ENCODE measurements at regions not wholly inside any gene's neighbourhood (a gene's known extent, or its start where the extent isn't known, plus 50 kb on each side); places are given as distances from the start of the nearest gene placed in this dataset.

DNA sequence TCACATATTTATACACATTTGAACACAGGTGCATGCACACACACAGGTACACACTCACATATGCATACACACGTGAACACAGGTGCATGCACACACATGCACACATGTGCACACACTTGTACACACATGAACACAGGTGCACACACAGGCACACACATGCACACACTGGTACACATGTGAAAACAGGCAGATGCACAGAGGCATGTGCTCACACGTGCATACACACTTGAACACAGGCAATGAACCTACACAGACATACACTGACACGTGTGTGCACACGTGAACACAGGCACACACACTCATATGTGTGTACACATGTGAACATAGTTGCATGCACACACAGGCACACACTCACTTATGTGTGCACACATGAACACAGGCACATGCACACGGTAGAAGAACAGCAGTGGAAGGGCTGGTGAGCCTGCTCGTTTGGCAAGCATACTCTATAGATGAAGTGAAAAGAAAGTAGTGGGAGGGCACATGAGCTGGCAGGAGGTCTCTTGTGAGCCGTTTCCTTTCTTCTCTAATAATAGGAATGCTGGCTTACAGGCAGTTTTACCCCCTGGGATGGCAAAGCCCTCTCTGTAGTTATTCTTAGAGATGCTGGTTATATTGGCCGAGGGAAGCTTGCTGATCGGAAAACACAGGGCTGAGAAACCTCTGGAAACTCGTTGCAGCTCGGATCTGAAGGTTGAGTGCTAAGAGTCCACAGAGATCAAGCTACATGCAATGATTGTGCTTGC is 279.6 kb upstream of the CLNK start:
- H3K4me3 Mint-ChIP-seq, result peak overlapping the region; percentile 33
- no peaks in the 10 kb centered on the region for H3K27me3 Mint-ChIP-seq
- no peaks in the 10 kb centered on the region for H3K9me3 Mint-ChIP-seq
- DNase-seq (ENCODE audit: extremely low spot score, unreplicated experiment), result no peak
- H3K4me1 Mint-ChIP-seq (ENCODE audit: unreplicated experiment), result peaks cover 36% of the 10 kb centered on the region
- H3K36me3 Mint-ChIP-seq, result no peaks in the 10 kb centered on the region
- TF ChIP-seq, protein P1, sequence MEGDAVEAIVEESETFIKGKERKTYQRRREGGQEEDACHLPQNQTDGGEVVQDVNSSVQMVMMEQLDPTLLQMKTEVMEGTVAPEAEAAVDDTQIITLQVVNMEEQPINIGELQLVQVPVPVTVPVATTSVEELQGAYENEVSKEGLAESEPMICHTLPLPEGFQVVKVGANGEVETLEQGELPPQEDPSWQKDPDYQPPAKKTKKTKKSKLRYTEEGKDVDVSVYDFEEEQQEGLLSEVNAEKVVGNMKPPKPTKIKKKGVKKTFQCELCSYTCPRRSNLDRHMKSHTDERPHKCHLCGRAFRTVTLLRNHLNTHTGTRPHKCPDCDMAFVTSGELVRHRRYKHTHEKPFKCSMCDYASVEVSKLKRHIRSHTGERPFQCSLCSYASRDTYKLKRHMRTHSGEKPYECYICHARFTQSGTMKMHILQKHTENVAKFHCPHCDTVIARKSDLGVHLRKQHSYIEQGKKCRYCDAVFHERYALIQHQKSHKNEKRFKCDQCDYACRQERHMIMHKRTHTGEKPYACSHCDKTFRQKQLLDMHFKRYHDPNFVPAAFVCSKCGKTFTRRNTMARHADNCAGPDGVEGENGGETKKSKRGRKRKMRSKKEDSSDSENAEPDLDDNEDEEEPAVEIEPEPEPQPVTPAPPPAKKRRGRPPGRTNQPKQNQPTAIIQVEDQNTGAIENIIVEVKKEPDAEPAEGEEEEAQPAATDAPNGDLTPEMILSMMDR (conservative IDR thresholded peaks at IDR 0.05), result no peak
- H3K27ac Mint-ChIP-seq, result no peak overlapping the region

DNA sequence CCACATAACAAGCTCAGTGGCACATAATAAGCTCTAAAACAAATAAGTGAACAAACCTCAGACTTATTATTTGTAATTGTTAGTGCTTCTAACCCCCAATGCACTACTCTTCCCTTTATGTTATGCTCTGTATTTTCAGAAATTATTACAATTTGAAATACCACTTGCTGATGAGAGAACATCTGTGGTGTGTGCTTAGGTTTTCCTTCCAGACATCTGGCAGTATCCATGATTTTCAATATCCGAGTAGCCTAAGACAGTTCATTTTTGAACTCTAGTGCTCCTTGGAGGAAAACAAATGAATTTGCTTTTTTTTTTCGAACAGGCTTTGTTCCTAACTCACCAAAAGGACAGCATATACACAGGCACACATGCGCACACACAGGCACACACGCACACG is 278.7 kb upstream of the CLNK start:
- Mint-ChIP-seq H3K9me3 (no peaks in the 10 kb centered on the region), H3K36me3 (no peaks in the 10 kb centered on the region), H3K4me1 (ENCODE audit: unreplicated experiment) (peaks cover 45% of the 10 kb centered on the region), H3K27me3 (no peaks in the 10 kb centered on the region), H3K27ac (no peak overlapping the region), H3K4me3 (no peak overlapping the region)
- DNase-seq (ENCODE audit: extremely low spot score, unreplicated experiment), result no peak
- TF ChIP-seq, protein P1 (conservative IDR thresholded peaks at IDR 0.05), result no peak

DNA sequence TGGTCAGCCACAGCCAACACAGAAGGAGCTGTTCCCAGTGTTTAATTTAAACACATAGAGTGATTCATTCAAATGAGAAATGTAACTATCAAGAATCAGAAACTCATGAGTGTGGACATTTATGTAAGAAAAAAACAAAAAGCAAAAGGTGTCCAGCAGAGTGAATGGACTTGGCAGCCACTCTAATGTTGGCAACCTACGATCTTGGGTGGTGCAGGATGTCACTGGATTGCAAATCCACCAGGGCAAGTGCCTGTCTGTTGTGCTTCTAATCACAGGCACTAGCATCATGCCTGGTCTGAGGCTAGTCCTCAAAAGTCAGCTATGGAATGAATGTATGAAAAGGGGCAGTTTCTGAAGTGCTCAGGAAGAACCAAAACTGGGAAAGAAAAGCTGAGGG is 277.7 kb upstream of the CLNK start:
- Mint-ChIP-seq H3K36me3 (no peaks in the 10 kb centered on the region), H3K4me3 (no peak overlapping the region), H3K9me3 (no peaks in the 10 kb centered on the region), H3K27ac (no peak overlapping the region), H3K27me3 (no peaks in the 10 kb centered on the region), H3K4me1 (ENCODE audit: unreplicated experiment) (peaks cover 48% of the 10 kb centered on the region)
- TF ChIP-seq, protein P1 (conservative IDR thresholded peaks at IDR 0.05), result no peak
- DNase-seq (ENCODE audit: extremely low spot score, unreplicated experiment), result no peak

DNA sequence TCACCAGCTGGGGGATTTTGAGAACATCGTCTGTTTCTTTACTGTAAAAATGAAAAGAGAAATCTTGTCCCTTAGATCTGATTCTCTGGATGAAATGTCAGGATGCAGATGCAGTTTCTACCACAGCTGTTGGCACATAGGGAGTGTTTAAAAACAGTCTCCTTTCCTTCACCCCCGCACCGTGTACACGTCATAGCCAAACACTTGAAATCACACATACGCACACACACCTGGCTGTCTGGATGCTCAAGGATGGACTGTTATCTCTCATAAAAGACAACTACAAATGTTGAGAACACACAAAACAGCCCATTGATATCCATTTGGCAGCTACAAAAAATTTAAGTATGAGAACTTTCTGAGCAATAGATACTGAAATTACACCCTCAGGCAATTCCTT is 275.8 kb upstream of the CLNK start:
- H3K36me3 Mint-ChIP-seq, result no peaks in the 10 kb centered on the region
- peaks cover 46% of the 10 kb centered on the region for H3K4me1 Mint-ChIP-seq (ENCODE audit: unreplicated experiment)
- TF ChIP-seq, protein P1 (conservative IDR thresholded peaks at IDR 0.05), result no peak
- DNase-seq (ENCODE audit: extremely low spot score, unreplicated experiment), result no peak
- no peak overlapping the region for H3K4me3 Mint-ChIP-seq
- H3K9me3 Mint-ChIP-seq, result no peaks in the 10 kb centered on the region
- no peaks in the 10 kb centered on the region for H3K27me3 Mint-ChIP-seq
- H3K27ac Mint-ChIP-seq, result no peak overlapping the region

DNA sequence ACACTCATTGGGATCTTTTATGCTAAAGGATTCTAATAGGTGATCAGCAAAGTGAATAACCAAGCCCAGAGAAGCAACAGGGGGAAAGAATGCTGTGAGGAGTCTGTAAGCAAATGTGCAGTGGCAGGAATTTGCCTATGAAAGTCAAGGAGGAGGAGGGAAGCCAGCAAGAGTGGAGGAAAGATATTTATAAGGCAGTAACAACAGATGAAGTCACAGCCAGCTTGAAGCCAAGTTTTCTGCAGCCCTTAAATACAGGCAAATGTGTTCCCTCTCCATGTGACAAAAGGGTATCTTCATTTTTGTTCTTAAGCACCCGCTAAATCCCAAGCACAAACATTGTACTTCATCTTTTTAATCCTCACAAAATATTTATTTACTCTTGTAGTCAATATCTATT is 275.0 kb upstream of the CLNK start:
- no peaks in the 10 kb centered on the region for H3K9me3 Mint-ChIP-seq
- H3K27me3 Mint-ChIP-seq, result no peaks in the 10 kb centered on the region
- DNase-seq (ENCODE audit: extremely low spot score, unreplicated experiment), result no peak
- peaks cover 39% of the 10 kb centered on the region for H3K4me1 Mint-ChIP-seq (ENCODE audit: unreplicated experiment)
- no peaks in the 10 kb centered on the region for H3K36me3 Mint-ChIP-seq
- H3K27ac Mint-ChIP-seq, result no peak overlapping the region
- TF ChIP-seq, protein P1 (conservative IDR thresholded peaks at IDR 0.05), result no peak
- H3K4me3 Mint-ChIP-seq, result no peak overlapping the region

Measured in type B pancreatic cell (in vitro differentiated cells).